IPS DF 19.7 (cell line): ENCODE measurements at regions not wholly inside any gene's neighbourhood (a gene's known extent, or its start where the extent isn't known, plus 50 kb on each side); places are given as distances from the start of the nearest gene placed in this dataset.

Experiments
- DNase-seq: peaks from one replicate; pipeline ENCODE4 v3.0.0-alpha.2; 2013; ENCODE audit warnings: low read depth, low spot score

DNA sequence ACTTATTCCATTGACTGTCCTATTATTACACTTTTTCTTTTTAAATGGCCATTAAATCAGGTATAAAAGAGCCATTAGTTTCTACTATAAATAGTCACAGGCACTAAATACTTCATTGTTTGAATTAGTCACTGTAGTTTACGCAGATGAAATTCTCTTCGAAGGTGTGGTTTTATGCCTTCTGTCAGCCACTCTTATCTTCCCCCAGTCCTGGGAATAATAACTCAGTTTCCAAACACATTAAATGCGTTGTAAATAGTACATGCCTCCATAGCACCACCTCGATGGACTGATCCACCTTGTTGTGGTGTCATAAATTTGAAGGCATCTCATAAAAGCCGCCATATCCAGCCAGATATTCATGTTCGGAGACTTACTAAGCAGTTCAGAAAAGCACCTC is 72.1 kb upstream of the PARD3B start:
- no peak for DNase-seq

DNA sequence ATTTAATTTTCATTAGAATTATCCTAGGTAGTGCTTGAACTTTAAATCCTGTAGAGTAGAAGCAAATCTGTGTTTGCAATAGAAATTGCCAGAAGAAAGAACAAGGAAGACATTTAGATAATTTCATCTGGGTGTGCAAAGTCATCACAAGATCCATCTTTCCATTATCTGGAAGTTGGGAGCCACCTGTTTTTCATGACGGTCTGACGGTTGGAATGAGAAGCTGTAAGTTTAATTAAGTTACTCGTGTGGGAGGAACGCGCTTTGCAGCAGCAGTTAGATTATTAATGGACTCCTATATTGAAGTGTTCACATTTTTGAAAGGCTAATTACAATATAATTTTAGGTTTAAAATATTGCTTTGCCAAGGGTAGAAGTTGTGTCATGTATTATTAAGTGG is 69.9 kb upstream of the PARD3B start:
- DNase-seq, result no peak

DNA sequence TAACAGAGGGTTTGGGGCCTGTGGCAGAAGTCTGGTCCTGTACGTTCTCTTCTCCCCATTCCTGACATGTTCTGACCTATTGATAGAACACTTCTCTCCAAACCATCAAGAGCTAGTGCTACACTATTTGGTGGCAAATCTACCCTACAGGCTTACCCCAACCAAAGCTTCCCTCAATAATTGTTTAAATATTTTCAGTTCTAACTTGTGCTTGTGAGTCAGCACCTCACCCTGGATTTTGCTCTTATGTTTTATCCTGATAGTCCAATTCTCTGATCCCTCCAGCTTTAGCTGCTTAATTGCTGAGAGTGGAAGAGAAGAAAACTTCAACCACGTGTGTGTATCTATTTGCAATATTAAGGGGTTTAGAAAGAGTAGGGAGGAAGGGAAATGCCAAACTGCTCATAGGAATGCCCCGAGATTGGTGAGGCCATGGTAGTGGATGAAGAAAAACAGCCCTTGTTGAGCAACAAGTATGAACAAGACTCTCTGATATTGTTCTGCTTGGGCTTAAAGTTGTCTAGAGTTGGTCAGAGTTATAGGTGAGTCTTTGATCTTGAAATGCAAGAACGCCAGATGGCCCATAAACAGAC is 67.8 kb upstream of the PARD3B start:
- no peak for DNase-seq

DNA sequence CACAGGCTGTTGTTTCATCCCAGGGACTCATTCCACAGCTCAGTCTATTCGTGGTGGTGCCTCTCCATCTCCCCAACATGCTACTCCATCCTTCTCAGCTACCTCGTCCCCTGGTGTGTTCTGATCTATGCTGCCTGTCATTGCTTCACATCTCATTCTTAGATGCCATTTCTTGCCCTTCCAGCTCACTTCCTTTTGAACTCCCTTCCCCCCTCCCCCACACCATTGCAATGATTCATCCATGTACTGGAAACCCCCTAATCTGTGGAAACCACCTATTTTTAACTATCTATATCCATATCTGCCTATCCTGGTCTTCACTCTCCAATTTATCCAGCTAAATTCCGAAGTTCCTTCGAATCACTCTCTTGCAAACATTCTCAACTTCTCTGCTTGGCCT is 65.7 kb upstream of the PARD3B start:
- no peak for DNase-seq

DNA sequence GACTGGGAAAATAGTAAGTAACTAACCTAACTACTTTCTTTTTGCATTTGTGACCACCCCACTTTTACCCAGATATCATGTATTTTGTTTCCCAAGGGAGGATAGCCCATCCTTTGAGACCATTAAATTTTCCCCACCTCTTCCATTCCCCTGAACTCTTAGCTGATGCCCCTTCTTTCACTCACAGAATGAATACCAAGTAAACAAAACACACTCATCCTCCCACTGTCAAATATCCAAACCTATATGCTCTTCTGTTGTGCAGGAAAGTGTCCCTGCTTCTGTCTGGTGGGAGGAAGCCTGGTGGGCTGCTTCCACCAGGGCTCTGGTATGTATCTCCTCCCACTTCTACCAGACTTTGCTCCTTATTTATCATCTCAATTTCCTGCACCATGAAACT is 64.6 kb upstream of the PARD3B start:
- DNase-seq, result no peak

DNA sequence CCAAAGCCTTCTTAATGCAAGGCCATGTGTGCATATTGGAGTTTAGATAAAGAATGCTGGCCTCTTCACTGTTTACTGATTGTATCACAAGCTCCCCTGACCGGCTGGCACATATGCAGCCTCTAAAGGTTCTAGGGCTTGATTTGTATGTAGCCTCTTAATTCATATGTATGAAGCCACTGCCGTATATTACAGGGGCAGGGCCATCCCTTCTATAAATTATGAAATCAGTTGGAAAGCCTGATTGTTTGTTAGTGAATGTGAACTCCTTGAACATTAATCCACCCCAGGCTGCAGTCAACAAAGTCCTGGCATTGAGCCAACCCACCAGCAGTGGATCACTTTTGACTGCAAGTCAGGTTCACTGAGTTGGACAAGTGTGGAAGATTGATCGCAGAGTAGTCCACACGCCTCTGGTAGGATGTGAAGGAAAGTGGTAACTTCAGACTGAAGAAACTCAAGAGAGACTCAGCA is 61.6 kb upstream of the PARD3B start:
- no peak for DNase-seq

GRCh38 chr2:204486321-204486720 is 59.0 kb upstream of the PARD3B start:
- no peak for DNase-seq

- DNase-seq, result no peak
These were observed 58.5 kb upstream of the PARD3B start for GRCh38 chr2:204486805-204487204.

DNA sequence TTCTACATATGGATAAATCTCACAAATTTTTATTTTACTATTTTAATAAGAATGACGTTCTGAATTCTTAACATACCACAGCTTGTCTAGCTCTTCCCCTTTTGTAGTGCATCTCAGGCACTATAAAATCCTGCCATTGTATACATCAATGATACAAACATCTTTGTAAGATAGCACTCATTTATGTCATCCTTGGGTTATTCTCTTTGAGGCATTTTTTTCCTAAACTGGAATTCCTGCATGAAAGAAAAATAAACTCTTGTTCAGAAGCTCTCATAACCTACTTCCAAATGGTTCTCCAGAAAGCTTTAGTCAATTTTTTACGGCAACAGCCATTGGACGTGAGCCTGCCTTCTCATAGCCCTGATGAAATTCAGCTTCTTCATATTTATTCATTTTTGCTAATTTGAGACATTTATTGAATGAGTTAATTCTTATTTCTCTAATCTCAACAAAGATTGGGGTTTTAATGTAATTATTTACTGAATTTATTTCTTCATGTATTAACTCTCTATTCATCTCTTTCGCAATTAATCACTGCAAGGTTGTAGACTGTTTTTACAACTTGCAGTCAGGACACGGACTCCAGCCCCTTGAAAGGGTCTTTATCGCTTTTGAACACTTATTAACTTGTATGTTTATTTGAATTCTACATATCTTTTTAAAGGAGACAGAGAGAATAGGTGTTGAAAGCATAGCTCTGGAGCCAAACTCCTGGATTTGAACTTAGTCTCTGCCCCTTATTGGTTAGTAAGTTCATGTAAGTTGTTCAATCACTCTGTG is 57.6 kb upstream of the PARD3B start:
- DNase-seq, result no peak

GRCh38 chr2:204491528-204491927 is 53.7 kb upstream of the PARD3B start:
- no peak for DNase-seq

DNA sequence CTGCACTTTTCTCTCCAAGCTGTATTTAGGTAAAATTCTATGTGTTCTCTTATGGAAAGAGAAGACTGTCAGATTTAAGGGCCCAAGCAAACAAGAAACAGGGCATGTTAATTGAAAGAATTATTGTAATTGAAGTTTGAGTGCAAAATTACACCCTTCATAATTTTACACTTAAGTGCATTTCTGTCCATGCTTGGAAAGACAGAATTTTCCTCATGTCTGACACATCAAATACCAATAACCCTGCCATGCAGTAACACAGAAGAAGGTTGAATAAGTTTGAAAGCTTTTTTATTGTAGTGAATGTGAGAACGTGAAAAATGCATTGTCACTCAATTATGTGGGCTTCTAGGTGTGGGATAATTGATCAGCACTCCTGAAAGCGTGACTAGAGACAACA is 52.9 kb upstream of the PARD3B start:
- no peak for DNase-seq

DNA sequence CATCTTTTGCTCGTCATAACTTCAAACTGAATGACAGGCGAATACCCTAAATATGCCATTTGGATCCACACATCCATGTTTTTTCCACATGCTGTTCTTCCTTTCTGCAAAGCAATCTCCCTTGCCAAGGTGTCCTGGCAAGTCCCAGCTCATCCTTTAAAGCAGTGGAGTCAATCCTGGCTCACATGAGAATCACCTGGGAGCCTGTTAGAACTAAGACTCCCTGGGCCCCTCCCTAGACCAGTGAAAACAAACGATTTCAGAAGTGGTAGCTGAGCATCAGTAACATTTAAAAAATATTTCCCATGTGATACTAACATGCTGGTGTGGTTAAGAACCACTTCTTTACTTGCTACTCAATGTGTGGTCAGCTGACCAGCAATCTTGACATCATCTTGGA is 50.6 kb upstream of the PARD3B start:
- DNase-seq, result no peak

- DNase-seq, result no peak
These were observed 49.9 kb upstream of the PARD3B start for GRCh38 chr2:204495381-204495780.
